Fibroblast of lung (primary cell): ENCODE measurements at regions not wholly inside any gene's neighbourhood (a gene's known extent, or its start where the extent isn't known, plus 50 kb on each side); places are given as distances from the start of the nearest gene placed in this dataset.

Experiments used
- DNase-seq, 2 donors: peaks; one replicate each; pipeline versions ENCODE4 v3.0.0 to v3.0.0-alpha.2; 2010; ENCODE audit warnings: low read depth in 2 of 2
- H2AFZ ChIP-seq: 2 replicates; pipeline ENCODE4 v1.5.1; 2012; ENCODE audit warnings: low read length, control low read depth, inconsistent platforms
- H3K27ac ChIP-seq: 2 replicates; pipeline ENCODE4 v1.5.1; 2011; ENCODE audit warnings: low read length, control low read depth; ENCODE audit not compliant: insufficient read depth
- H3K27me3 ChIP-seq: 2 replicates; pipeline ENCODE4 v1.5.1; 2011; ENCODE audit warnings: mild to moderate bottlenecking, low read length; ENCODE audit not compliant: control insufficient read depth, insufficient read depth
- H3K36me3 ChIP-seq: 2 replicates; pipeline ENCODE4 v1.5.1; 2011; ENCODE audit warnings: low read length; ENCODE audit not compliant: control insufficient read depth, insufficient read depth
- H3K4me1 ChIP-seq: 2 replicates; pipeline ENCODE4 v1.5.1; 2011; ENCODE audit warnings: low read length; ENCODE audit not compliant: control insufficient read depth, insufficient read depth; ENCODE audit errors: extremely low read depth
- H3K4me2 ChIP-seq: 2 replicates; pipeline ENCODE4 v1.5.1; 2011; ENCODE audit warnings: low read length, control low read depth; ENCODE audit not compliant: insufficient read depth; ENCODE audit errors: extremely low read depth
- H3K4me3 ChIP-seq, 4 experiments: fragments of 200-600 bp in 1 of 4; sonication (generic) in 1 of 4; replicated peaks in 1 of 4; 2 replicates each; pipeline ENCODE4 v1.5.1; 2011 to 2016; ENCODE audit warnings: low read length in 4 of 4, low read depth in 3 of 4, mild to moderate bottlenecking in 3 of 4, control low read depth in 2 of 4, inconsistent platforms in 1 of 4, mixed read lengths in 1 of 4; ENCODE audit not compliant: insufficient read depth in 1 of 4; ENCODE audit errors: control extremely low read depth in 1 of 4
- H3K79me2 ChIP-seq: 2 replicates; pipeline ENCODE4 v1.5.1; 2012; ENCODE audit warnings: mild to moderate bottlenecking, low read length, inconsistent platforms; ENCODE audit not compliant: control insufficient read depth, insufficient read depth
- H3K9ac ChIP-seq: 2 replicates; pipeline ENCODE4 v1.5.1; 2011; ENCODE audit warnings: mild to moderate bottlenecking, low read length, control low read depth; ENCODE audit not compliant: insufficient read depth
- H3K9me3 ChIP-seq: 2 replicates; pipeline ENCODE4 v1.5.1; 2012; ENCODE audit warnings: low read depth, low read length; ENCODE audit not compliant: control insufficient read depth, insufficient read depth
- H4K20me1 ChIP-seq: 2 replicates; pipeline ENCODE4 v1.5.1; 2011; ENCODE audit warnings: low read length; ENCODE audit not compliant: control insufficient read depth, insufficient read depth; ENCODE audit errors: extremely low read depth
- EZH2 ChIP-seq: IDR thresholded peaks from 2 replicates; pipeline ENCODE4 v1.5.1; 2012; ENCODE audit warnings: low read length, control low read depth, mild to moderate bottlenecking; ENCODE audit errors: missing control alignments
- TF ChIP-seq, protein P1 (sequence below), 2 donors: IDR thresholded peaks in 1 of 2; conservative IDR thresholded peaks in 1 of 2; 1 replicate in 1 of 2; 2 replicates in 1 of 2; pipeline ENCODE4 v1.5.1; 2011 to 2012; ENCODE audit warnings: low read length in 2 of 2, control low read depth in 1 of 2, inconsistent platforms in 1 of 2, low read depth in 1 of 2, mild to moderate bottlenecking in 1 of 2

DNA sequence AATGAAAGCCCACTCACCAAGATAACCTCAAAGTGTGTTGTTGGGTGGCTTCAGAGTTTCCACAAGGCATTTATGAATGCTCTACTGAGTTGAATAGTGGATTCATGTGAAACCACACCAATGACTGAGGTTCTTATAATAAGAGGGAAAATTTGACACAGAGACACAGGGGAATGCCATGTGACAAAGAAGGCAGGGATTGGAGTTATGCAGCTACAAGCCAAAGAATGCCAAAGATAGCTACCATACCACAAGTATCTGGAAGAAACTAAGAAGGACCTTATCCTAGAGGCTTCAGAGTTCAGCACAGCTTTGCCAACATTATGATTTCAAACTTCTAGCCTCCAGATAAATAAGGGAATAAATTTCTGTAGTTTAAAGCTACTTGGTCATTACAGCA lies 68.0 kb upstream of the PCDH15 start:
- H3K4me2 ChIP-seq, result no peak overlapping the region
- H3K9ac ChIP-seq, result no peak overlapping the region
- H3K4me1 ChIP-seq, result no peaks in the 10 kb centered on the region
- no peaks in the 10 kb centered on the region for H3K27me3 ChIP-seq
- no peaks in the 10 kb centered on the region for H3K36me3 ChIP-seq
- DNase-seq, result peak in 1 of 2 donors; percentile 37
- no peak overlapping the region for H2AFZ ChIP-seq
- H3K4me3 ChIP-seq, result no peak overlapping the region
- no peaks in the 10 kb centered on the region for H3K9me3 ChIP-seq
- TF ChIP-seq, protein P1, sequence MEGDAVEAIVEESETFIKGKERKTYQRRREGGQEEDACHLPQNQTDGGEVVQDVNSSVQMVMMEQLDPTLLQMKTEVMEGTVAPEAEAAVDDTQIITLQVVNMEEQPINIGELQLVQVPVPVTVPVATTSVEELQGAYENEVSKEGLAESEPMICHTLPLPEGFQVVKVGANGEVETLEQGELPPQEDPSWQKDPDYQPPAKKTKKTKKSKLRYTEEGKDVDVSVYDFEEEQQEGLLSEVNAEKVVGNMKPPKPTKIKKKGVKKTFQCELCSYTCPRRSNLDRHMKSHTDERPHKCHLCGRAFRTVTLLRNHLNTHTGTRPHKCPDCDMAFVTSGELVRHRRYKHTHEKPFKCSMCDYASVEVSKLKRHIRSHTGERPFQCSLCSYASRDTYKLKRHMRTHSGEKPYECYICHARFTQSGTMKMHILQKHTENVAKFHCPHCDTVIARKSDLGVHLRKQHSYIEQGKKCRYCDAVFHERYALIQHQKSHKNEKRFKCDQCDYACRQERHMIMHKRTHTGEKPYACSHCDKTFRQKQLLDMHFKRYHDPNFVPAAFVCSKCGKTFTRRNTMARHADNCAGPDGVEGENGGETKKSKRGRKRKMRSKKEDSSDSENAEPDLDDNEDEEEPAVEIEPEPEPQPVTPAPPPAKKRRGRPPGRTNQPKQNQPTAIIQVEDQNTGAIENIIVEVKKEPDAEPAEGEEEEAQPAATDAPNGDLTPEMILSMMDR (conservative IDR thresholded peaks at IDR 0.05 in 1 of 2, IDR thresholded peaks at IDR 0.05 in 1 of 2; ENCODE audit: low read depth in 1 of 2, low read length in 2 of 2), result no peak
- TF ChIP-seq EZH2, result no peak
- no peaks in the 10 kb centered on the region for H3K79me2 ChIP-seq
- H3K27ac ChIP-seq, result no peak overlapping the region
- no peaks in the 10 kb centered on the region for H4K20me1 ChIP-seq

DNA sequence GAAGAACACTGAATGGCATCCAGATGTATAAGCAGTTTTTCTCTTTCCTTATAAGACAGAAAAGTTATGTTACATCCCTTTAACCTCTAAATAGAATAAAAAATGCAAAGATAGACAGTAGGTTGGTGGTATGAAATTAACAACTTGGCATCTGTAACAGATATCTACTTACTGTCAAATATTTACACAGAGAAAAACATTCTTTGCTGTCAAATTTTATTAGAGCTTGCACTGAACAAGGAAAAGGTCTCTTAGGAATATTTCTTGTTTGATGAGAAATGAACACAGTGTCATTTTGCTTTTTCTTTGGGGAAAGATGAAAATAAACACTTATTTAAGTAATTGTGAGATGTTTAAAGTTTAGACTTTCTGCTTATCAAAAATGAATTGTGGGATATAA lies 65.6 kb upstream of the PCDH15 start:
- H3K4me3 ChIP-seq, result no peak overlapping the region
- H4K20me1 ChIP-seq, result no peaks in the 10 kb centered on the region
- no peak for DNase-seq
- H3K9me3 ChIP-seq, result no peaks in the 10 kb centered on the region
- no peaks in the 10 kb centered on the region for H3K79me2 ChIP-seq
- no peaks in the 10 kb centered on the region for H3K4me1 ChIP-seq
- no peak overlapping the region for H3K4me2 ChIP-seq
- no peak overlapping the region for H2AFZ ChIP-seq
- no peak for TF ChIP-seq EZH2
- TF ChIP-seq, protein P1 (conservative IDR thresholded peaks at IDR 0.05 in 1 of 2, IDR thresholded peaks at IDR 0.05 in 1 of 2; ENCODE audit: low read depth in 1 of 2, low read length in 2 of 2), result no peak
- H3K9ac ChIP-seq, result no peak overlapping the region
- no peaks in the 10 kb centered on the region for H3K27me3 ChIP-seq
- no peak overlapping the region for H3K27ac ChIP-seq
- H3K36me3 ChIP-seq, result no peaks in the 10 kb centered on the region

DNA sequence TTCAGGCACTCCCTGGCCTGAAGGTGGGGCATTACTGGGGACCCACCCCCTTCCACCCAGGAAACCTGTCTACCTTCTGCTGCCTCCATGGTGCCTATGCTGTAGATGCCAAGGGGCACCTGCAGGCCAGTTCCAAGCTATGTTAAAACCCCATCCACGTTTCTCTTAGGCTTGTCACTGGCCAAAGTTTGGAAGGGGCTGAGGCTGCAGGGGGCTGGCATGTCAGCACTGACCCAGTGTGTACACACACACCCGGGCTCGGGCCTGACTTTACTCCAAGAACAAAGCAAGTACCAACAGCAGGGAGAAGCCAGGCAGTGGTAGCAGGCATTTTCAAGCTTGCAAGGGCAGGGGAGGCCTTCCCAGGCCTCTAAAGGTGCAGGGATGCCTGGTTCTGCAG lies 53.8 kb upstream of the PCDH15 start:
- TF ChIP-seq, protein P1 (conservative IDR thresholded peaks at IDR 0.05 in 1 of 2, IDR thresholded peaks at IDR 0.05 in 1 of 2; ENCODE audit: low read depth in 1 of 2, low read length in 2 of 2), result no peak
- no peak for TF ChIP-seq EZH2
- H3K4me2 ChIP-seq, result no peak overlapping the region
- H3K27ac ChIP-seq, result no peak overlapping the region
- H3K36me3 ChIP-seq, result no peaks in the 10 kb centered on the region
- no peaks in the 10 kb centered on the region for H3K79me2 ChIP-seq
- H3K4me1 ChIP-seq, result no peaks in the 10 kb centered on the region
- no peak overlapping the region for H3K9ac ChIP-seq
- no peak for DNase-seq
- no peaks in the 10 kb centered on the region for H4K20me1 ChIP-seq
- no peak overlapping the region for H3K4me3 ChIP-seq
- H2AFZ ChIP-seq, result no peak overlapping the region
- H3K27me3 ChIP-seq, result no peaks in the 10 kb centered on the region
- no peaks in the 10 kb centered on the region for H3K9me3 ChIP-seq
